ENCODE measurements at regions not wholly inside any gene's neighbourhood (a gene's known extent, or its start where the extent isn't known, plus 50 kb on each side); places are given as distances from the start of the nearest gene placed in this dataset.
A peak's percentile ranks its signal among the peaks of the same experiment; 100 is the strongest.
"Not testable (repeated sequence)": the region's sequence is repeated elsewhere in the genome, so short reads cannot be mapped to it uniquely, and the experiment has no call there.

- no peaks in the 10 kb centered on the region for H3K27me3 Mint-ChIP-seq (ENCODE audit: insufficient read depth, low read depth)
- Histone ChIP-seq H3K36me3 (no peaks in the 10 kb centered on the region), H4K20me1 (ENCODE audit: low read depth) (no peaks in the 10 kb centered on the region), H3K9me3 (ENCODE audit: low read depth) (no peaks in the 10 kb centered on the region), H3K27me3 (no peaks in the 10 kb centered on the region), H3K27ac (no peak overlapping the region), H3K79me2 (ENCODE audit: low read depth) (no peaks in the 10 kb centered on the region), H3K4me1 (no peaks in the 10 kb centered on the region), H3K4me3 (no peak overlapping the region), H2AFZ (replicated peaks) (peak overlapping the region; percentile 55), H3K4me2 (no peak overlapping the region), H3K9ac (no peak overlapping the region), H3F3A (ENCODE audit: low read depth) (no peaks in the 10 kb centered on the region)
- no peaks in the 10 kb centered on the region for H3K36me3 Mint-ChIP-seq
- peak; percentile 7 for DNase-seq (ENCODE audit: low spot score)
- no peaks in the 10 kb centered on the region for H3K4me1 Mint-ChIP-seq
- H3K4me3 Mint-ChIP-seq: no peak overlapping the region
- H3K9me3 Mint-ChIP-seq: peaks cover 2% of the 10 kb centered on the region
- no peak overlapping the region for H3K27ac Mint-ChIP-seq
- TF ChIP-seq CTCF (IDR thresholded peaks at IDR 0.05) (no peak), EZH2 (IDR thresholded peaks at IDR 0.05) (no peak), EZH2phosphoT487 (IDR thresholded peaks at IDR 0.05) (no peak)
These were observed 171.0 kb upstream of the SEMA3E start for GRCh38 chr7:83819911-83820310.

GRCh38 chr7:83814480-83814879 is 165.5 kb upstream of the SEMA3E start:
- no peak overlapping the region for H3K27ac ChIP-seq
- TF ChIP-seq EZH2phosphoT487 (IDR thresholded peaks at IDR 0.05) (no peak), EZH2 (IDR thresholded peaks at IDR 0.05) (no peak), CTCF (IDR thresholded peaks at IDR 0.05) (no peak)
- no peak overlapping the region for H3K4me3 ChIP-seq
- no peaks in the 10 kb centered on the region for H3K9me3 ChIP-seq (ENCODE audit: low read depth)
- no peak overlapping the region for H3K9ac ChIP-seq
- no peak overlapping the region for H2AFZ ChIP-seq (replicated peaks)
- H4K20me1 ChIP-seq (ENCODE audit: low read depth): no peaks in the 10 kb centered on the region
- H3K36me3 ChIP-seq: no peaks in the 10 kb centered on the region
- Mint-ChIP-seq H3K27me3 (ENCODE audit: insufficient read depth, low read depth) (peaks cover 2% of the 10 kb centered on the region), H3K36me3 (no peaks in the 10 kb centered on the region), H3K4me1 (no peaks in the 10 kb centered on the region), H3K4me3 (no peak overlapping the region), H3K9me3 (peaks cover 3% of the 10 kb centered on the region), H3K27ac (no peak overlapping the region)
- no peak for DNase-seq (ENCODE audit: low spot score)
- H3K4me2 ChIP-seq: no peak overlapping the region
- no peaks in the 10 kb centered on the region for H3K4me1 ChIP-seq
- no peaks in the 10 kb centered on the region for H3F3A ChIP-seq (ENCODE audit: low read depth)
- no peaks in the 10 kb centered on the region for H3K79me2 ChIP-seq (ENCODE audit: low read depth)
- H3K27me3 ChIP-seq: no peaks in the 10 kb centered on the region

DNA sequence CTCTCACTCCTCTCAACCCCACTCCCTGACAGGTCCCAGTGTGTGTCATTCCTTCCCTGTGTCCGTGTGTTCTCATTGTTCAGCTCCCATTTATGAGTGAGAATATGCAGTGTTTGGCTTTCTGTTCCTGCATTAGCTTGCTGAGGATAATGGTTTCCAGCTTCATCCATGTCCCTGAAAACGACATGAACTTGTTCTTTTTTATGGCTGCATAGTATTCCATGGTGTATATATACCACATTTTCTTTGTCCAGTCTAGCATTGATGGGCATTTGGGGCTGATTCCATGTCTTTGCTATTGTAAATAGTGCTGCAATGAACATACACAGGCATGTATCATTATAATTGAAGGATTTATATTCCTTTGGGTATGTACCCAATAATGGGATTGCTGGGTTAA is 163.6 kb upstream of the SEMA3E start:
- not testable (repeated sequence) for H3K4me1 ChIP-seq; H3K4me1 Mint-ChIP-seq; H3K36me3 ChIP-seq; H3K79me2 ChIP-seq (ENCODE audit: low read depth); H3K4me2 ChIP-seq; H3K9me3 ChIP-seq (ENCODE audit: low read depth); H3K27ac ChIP-seq; H3K27me3 ChIP-seq; H3K9me3 Mint-ChIP-seq; H3K4me3 ChIP-seq; H3F3A ChIP-seq (ENCODE audit: low read depth); H3K36me3 Mint-ChIP-seq; H3K9ac ChIP-seq; H3K27ac Mint-ChIP-seq; H2AFZ ChIP-seq (replicated peaks); H4K20me1 ChIP-seq (ENCODE audit: low read depth); H3K27me3 Mint-ChIP-seq (ENCODE audit: insufficient read depth, low read depth); DNase-seq (ENCODE audit: low spot score)
- peak overlapping the region; percentile 55 for H3K4me3 Mint-ChIP-seq

GRCh38 chr7:83808982-83809381 is 160.0 kb upstream of the SEMA3E start:
- no peak overlapping the region for H3K4me3 Mint-ChIP-seq
- Histone ChIP-seq H3F3A (ENCODE audit: low read depth) (no peaks in the 10 kb centered on the region), H3K36me3 (no peaks in the 10 kb centered on the region), H3K4me2 (no peak overlapping the region), H3K4me3 (no peak overlapping the region), H2AFZ (replicated peaks) (no peak overlapping the region), H3K9me3 (ENCODE audit: low read depth) (no peaks in the 10 kb centered on the region), H3K79me2 (ENCODE audit: low read depth) (no peaks in the 10 kb centered on the region), H3K27me3 (no peaks in the 10 kb centered on the region), H3K4me1 (no peaks in the 10 kb centered on the region), H4K20me1 (ENCODE audit: low read depth) (no peaks in the 10 kb centered on the region), H3K27ac (no peak overlapping the region), H3K9ac (no peak overlapping the region)
- peaks cover 6% of the 10 kb centered on the region for H3K4me1 Mint-ChIP-seq
- DNase-seq (ENCODE audit: low spot score): no peak
- no peaks in the 10 kb centered on the region for H3K36me3 Mint-ChIP-seq
- peaks cover 2% of the 10 kb centered on the region for H3K27me3 Mint-ChIP-seq (ENCODE audit: insufficient read depth, low read depth)
- TF ChIP-seq EZH2phosphoT487 (IDR thresholded peaks at IDR 0.05) (no peak), EZH2 (IDR thresholded peaks at IDR 0.05) (no peak), CTCF (IDR thresholded peaks at IDR 0.05) (no peak)
- H3K9me3 Mint-ChIP-seq: peaks cover 3% of the 10 kb centered on the region
- H3K27ac Mint-ChIP-seq: no peak overlapping the region

Data from neural progenitor cell (in vitro differentiated cells).